Neural progenitor cell (in vitro differentiated cells): ENCODE measurements at regions not wholly inside any gene's neighbourhood (a gene's known extent, or its start where the extent isn't known, plus 50 kb on each side); places are given as distances from the start of the nearest gene placed in this dataset.

Source experiments
- DNase-seq: peaks from one replicate; pipeline ENCODE4 v3.0.0-alpha.2; 2016; ENCODE audit warnings: low spot score
- H2AFZ ChIP-seq: fragments of 200-600 bp; sonication (generic); replicated peaks from 2 replicates; pipeline ENCODE4 v1.6.1; 2016; ENCODE audit warnings: antibody characterized with exemption
- H3F3A ChIP-seq: fragments of 200-600 bp; sonication (generic); 2 replicates; pipeline ENCODE4 v1.6.1; 2016; ENCODE audit warnings: antibody characterized with exemption, low read depth
- H3K27ac ChIP-seq: fragments of 200-600 bp; sonication (generic); 2 replicates; pipeline ENCODE4 v1.5.1; 2016; ENCODE audit warnings: mild to moderate bottlenecking
- H3K27me3 ChIP-seq: fragments of 200-600 bp; sonication (generic); 2 replicates; pipeline ENCODE4 v1.6.1; 2016; ENCODE audit warnings: mild to moderate bottlenecking, moderate library complexity
- H3K36me3 ChIP-seq: fragments of 200-600 bp; sonication (generic); 2 replicates; pipeline ENCODE4 v1.5.1; 2016
- H3K4me1 ChIP-seq: fragments of 200-600 bp; sonication (generic); 2 replicates; pipeline ENCODE4 v1.6.1; 2016; ENCODE audit warnings: mixed run types
- H3K4me2 ChIP-seq: fragments of 200-600 bp; sonication (generic); 2 replicates; pipeline ENCODE4 v1.6.1; 2016
- H3K4me3 ChIP-seq: fragments of 200-600 bp; sonication (generic); 2 replicates; pipeline ENCODE4 v1.5.1; 2016
- H3K79me2 ChIP-seq: fragments of 200-600 bp; sonication (generic); 2 replicates; pipeline ENCODE4 v1.6.1; 2016; ENCODE audit warnings: low read depth
- H3K9ac ChIP-seq: fragments of 200-600 bp; sonication (generic); 2 replicates; pipeline ENCODE4 v1.6.1; 2016
- H3K9me3 ChIP-seq: fragments of 200-600 bp; sonication (generic); 2 replicates; pipeline ENCODE4 v1.5.1; 2016; ENCODE audit warnings: low read depth
- H4K20me1 ChIP-seq: fragments of 200-600 bp; sonication (generic); 2 replicates; pipeline ENCODE4 v1.6.1; 2016; ENCODE audit warnings: low read depth
- H3K27ac Mint-ChIP-seq: 3 replicates; pipeline ENCODE4 v1.8.0; 2021; ENCODE audit warnings: mixed read lengths
- H3K27me3 Mint-ChIP-seq: 2 replicates; pipeline ENCODE4 v1.8.0; 2022; ENCODE audit warnings: low read depth, mild to moderate bottlenecking, inconsistent platforms, moderate library complexity, mixed read lengths; ENCODE audit not compliant: insufficient read depth
- H3K36me3 Mint-ChIP-seq: 3 replicates; pipeline ENCODE4 v1.8.0; 2021; ENCODE audit warnings: mixed read lengths
- H3K4me1 Mint-ChIP-seq: 3 replicates; pipeline ENCODE4 v1.8.0; 2021; ENCODE audit warnings: mixed read lengths
- H3K4me3 Mint-ChIP-seq: 3 replicates; pipeline ENCODE4 v1.8.0; 2021; ENCODE audit warnings: mild to moderate bottlenecking, moderate library complexity, mixed read lengths
- H3K9me3 Mint-ChIP-seq: 3 replicates; pipeline ENCODE4 v1.8.0; 2020; ENCODE audit warnings: mixed read lengths
- CTCF ChIP-seq: fragments of 200-600 bp; sonication (generic); IDR thresholded peaks from 2 replicates; pipeline ENCODE4 v1.5.1; 2017; ENCODE audit warnings: antibody characterized with exemption, mild to moderate bottlenecking
- EZH2 ChIP-seq: fragments of 200-600 bp; sonication (generic); IDR thresholded peaks from 2 replicates; pipeline ENCODE4 v1.6.1; 2017; ENCODE audit warnings: antibody characterized with exemption, mild to moderate bottlenecking, moderate library complexity
- EZH2phosphoT487 ChIP-seq: fragments of 200-600 bp; sonication (generic); IDR thresholded peaks from 2 replicates; pipeline ENCODE4 v1.6.1; 2017; ENCODE audit warnings: antibody characterized with exemption

- TF ChIP-seq EZH2phosphoT487, result no peak
- TF ChIP-seq CTCF, result no peak
- TF ChIP-seq EZH2, result no peak
- H3K79me2 ChIP-seq, result no peaks in the 10 kb centered on the region
- H3K27ac ChIP-seq, result no peak overlapping the region
- Mint-ChIP-seq H3K27ac (no peak overlapping the region), H3K27me3 (peaks cover 2% of the 10 kb centered on the region), H3K9me3 (peaks cover 16% of the 10 kb centered on the region), H3K36me3 (no peaks in the 10 kb centered on the region), H3K4me3 (no peak overlapping the region), H3K4me1 (peaks cover 8% of the 10 kb centered on the region)
- no peaks in the 10 kb centered on the region for H3K27me3 ChIP-seq
- H3K9ac ChIP-seq, result no peak overlapping the region
- DNase-seq, result no peak
- H2AFZ ChIP-seq, result no peak overlapping the region
- no peaks in the 10 kb centered on the region for H3K36me3 ChIP-seq
- no peaks in the 10 kb centered on the region for H3K4me1 ChIP-seq
- no peak overlapping the region for H3K4me3 ChIP-seq
- no peaks in the 10 kb centered on the region for H3K9me3 ChIP-seq
- H4K20me1 ChIP-seq, result no peaks in the 10 kb centered on the region
- no peak overlapping the region for H3K4me2 ChIP-seq
- no peaks in the 10 kb centered on the region for H3F3A ChIP-seq
Observed at GRCh38 chr7:25615003-25615402, 386.7 kb upstream of the NPVF start.

DNA sequence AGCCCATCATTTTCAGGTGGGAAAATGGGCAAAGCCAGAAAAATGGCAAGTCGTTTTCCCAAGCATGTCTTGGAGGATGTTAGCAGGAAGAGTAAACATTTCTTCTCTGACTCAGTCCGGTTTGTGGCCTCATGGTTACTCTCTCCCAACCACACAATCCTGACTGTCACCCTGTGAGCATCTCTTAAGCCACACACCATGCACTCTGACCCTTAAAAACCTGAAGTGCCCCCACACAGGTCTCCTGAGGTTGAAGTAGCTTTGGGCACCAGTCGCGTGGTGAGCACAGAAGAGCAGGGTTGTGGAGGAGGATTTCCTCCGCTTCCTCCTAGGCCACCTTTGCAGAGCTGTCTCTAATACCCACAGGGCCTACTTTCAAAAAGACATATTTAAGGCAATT lies 387.3 kb upstream of the NPVF start:
- Histone ChIP-seq H3F3A (no peaks in the 10 kb centered on the region), H3K27me3 (no peaks in the 10 kb centered on the region), H3K9ac (no peak overlapping the region), H3K36me3 (no peaks in the 10 kb centered on the region), H4K20me1 (no peaks in the 10 kb centered on the region), H3K27ac (no peak overlapping the region), H3K9me3 (no peaks in the 10 kb centered on the region), H3K4me2 (no peak overlapping the region), H2AFZ (no peak overlapping the region), H3K4me3 (no peak overlapping the region), H3K4me1 (no peaks in the 10 kb centered on the region), H3K79me2 (no peaks in the 10 kb centered on the region)
- Mint-ChIP-seq H3K4me1 (peaks cover 12% of the 10 kb centered on the region), H3K4me3 (no peak overlapping the region), H3K27ac (no peak overlapping the region), H3K27me3 (peaks cover 2% of the 10 kb centered on the region), H3K9me3 (peaks cover 16% of the 10 kb centered on the region), H3K36me3 (no peaks in the 10 kb centered on the region)
- no peak for DNase-seq
- TF ChIP-seq EZH2phosphoT487 (no peak), EZH2 (no peak), CTCF (no peak)

DNA sequence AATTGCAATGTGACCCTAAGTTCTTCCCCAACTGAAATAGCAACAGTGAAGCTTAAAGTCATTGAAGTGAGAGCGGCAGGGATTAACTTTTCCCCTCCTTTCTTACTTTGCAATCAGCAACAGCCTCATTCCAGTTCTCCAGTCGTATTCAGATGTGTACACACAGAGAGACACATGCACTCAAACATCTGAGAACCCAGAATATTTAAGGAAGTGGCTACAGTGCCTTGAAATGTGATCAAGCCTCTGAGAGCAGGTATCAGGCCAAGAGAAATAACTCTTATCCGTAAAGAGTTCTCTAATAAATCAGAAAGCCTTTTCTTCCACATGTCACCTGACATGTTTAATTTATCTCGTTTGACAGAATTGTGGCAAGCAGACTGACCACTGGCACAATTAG lies 388.9 kb upstream of the NPVF start:
- Histone ChIP-seq H4K20me1 (no peaks in the 10 kb centered on the region), H3K4me1 (no peaks in the 10 kb centered on the region), H3K27ac (no peak overlapping the region), H3K9me3 (no peaks in the 10 kb centered on the region), H3K4me2 (no peak overlapping the region), H3F3A (no peaks in the 10 kb centered on the region), H2AFZ (no peak overlapping the region), H3K4me3 (no peak overlapping the region), H3K79me2 (no peaks in the 10 kb centered on the region), H3K36me3 (no peaks in the 10 kb centered on the region), H3K9ac (no peak overlapping the region), H3K27me3 (no peaks in the 10 kb centered on the region)
- H3K4me1 Mint-ChIP-seq, result peaks cover 12% of the 10 kb centered on the region
- no peak overlapping the region for H3K27ac Mint-ChIP-seq
- peaks cover 8% of the 10 kb centered on the region for H3K9me3 Mint-ChIP-seq
- peaks cover 2% of the 10 kb centered on the region for H3K27me3 Mint-ChIP-seq
- H3K36me3 Mint-ChIP-seq, result no peaks in the 10 kb centered on the region
- no peak overlapping the region for H3K4me3 Mint-ChIP-seq
- peak; percentile 24 for DNase-seq
- TF ChIP-seq CTCF (no peak), EZH2phosphoT487 (no peak), EZH2 (no peak)

DNA sequence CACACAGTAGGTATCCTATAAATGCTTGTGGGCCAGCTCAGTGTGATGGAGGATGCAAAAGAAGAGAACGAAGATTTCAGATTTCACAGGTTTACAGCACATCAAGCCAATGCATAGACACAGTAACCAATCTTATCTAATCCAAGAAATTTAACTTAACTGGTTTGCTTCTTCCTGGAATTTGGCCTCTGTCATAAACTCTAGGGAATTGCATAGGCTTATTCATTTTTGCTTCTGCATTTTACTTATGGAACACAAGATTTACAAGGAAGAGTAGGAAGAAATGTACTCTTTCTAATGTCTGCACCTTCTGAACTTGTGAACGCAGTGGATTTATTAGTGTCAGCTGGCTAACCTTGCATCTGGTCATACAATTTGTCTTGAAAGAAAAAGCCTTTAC lies 389.4 kb upstream of the NPVF start:
- H3K4me2 ChIP-seq, result no peak overlapping the region
- peaks cover 14% of the 10 kb centered on the region for H3K4me1 Mint-ChIP-seq
- H3K79me2 ChIP-seq, result no peaks in the 10 kb centered on the region
- H3K27me3 ChIP-seq, result no peaks in the 10 kb centered on the region
- TF ChIP-seq CTCF (no peak), EZH2 (no peak), EZH2phosphoT487 (no peak)
- no peaks in the 10 kb centered on the region for H3K36me3 ChIP-seq
- H3K27ac ChIP-seq, result no peak overlapping the region
- H3K27ac Mint-ChIP-seq, result no peak overlapping the region
- no peaks in the 10 kb centered on the region for H4K20me1 ChIP-seq
- no peak overlapping the region for H3K4me3 ChIP-seq
- no peak for DNase-seq
- peaks cover 2% of the 10 kb centered on the region for H3K27me3 Mint-ChIP-seq
- H3K9me3 Mint-ChIP-seq, result peaks cover 6% of the 10 kb centered on the region
- no peaks in the 10 kb centered on the region for H3K4me1 ChIP-seq
- no peak overlapping the region for H3K9ac ChIP-seq
- no peaks in the 10 kb centered on the region for H3K9me3 ChIP-seq
- no peaks in the 10 kb centered on the region for H3F3A ChIP-seq
- H3K4me3 Mint-ChIP-seq, result no peak overlapping the region
- H3K36me3 Mint-ChIP-seq, result no peaks in the 10 kb centered on the region
- no peak overlapping the region for H2AFZ ChIP-seq
